GM19372 (cell line): ENCODE measurements at regions not wholly inside any gene's neighbourhood (a gene's known extent, or its start where the extent isn't known, plus 50 kb on each side); places are given as distances from the start of the nearest gene placed in this dataset.
"Not testable (repeated sequence)": the region's sequence is repeated elsewhere in the genome, so short reads cannot be mapped to it uniquely, and the experiment has no call there.

Experiments used
- ATAC-seq: cut with Tn5 transposase; IDR thresholded peaks from one replicate; pipeline ENCODE4 v1.9.1; 2021; ENCODE audit warnings: mild to moderate bottlenecking, low read depth, moderate library complexity; ENCODE audit not compliant: unreplicated experiment

- no peak for ATAC-seq
These were observed 490.4 kb upstream of the SPRED2 start for GRCh38 chr2:65922794-65923193.

DNA sequence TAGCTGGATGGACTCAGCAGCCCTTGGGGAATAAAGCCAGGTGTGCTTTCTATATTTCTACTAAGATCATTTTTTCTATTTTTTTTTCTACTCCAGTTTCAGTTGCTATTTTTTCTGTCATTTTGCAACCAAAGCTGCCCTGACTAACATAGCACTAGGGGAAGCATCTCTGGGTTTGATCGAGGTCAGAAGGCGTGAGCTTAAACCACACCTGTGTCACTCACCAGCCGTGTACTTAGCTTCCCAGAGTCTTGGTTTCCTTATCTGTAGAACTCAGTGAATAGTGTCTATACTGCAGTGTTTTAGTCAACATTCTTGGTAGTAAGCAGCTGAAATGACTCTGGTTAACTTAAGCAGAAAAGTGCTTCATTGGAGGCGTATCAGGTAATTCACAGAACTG lies 489.6 kb upstream of the SPRED2 start:
- no peak for ATAC-seq

DNA sequence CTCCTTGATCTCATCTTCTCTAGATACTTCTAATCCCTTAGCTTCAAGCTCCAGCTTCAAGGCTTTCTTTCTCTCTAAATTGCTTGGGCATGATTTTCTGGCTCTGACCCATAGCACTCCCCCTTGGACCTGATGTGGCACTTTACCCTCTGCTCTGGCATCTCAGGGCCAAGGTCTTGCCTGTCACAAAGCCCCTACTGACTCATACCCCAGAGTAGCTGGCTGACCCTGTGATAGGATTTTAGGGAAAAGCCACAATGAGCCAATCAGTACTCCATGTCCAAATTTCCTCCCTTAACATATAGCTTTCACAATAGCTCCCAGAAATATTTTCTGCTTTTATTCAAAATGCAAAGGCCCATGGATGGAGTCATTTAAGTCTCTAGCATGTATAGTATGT lies 488.7 kb upstream of the SPRED2 start:
- ATAC-seq, result no peak

DNA sequence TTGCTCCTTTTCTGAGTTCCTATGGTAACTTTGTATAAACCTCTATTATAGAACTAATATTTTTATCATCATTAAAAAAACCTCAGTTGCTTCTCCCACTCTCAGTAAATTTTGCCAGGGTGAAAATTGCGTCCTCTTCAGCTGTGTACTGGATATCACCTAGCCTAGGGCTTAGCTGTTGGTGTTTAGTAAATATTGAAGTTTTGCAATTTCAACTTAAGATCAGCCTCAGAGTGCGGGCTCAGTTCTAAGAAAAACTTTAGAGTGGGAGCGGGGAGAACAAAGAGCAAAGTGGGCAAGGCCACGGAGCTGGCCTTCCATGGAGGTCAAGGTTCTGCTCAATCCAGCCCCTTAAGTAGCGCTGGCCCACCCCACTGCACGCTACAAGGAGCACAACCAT lies 488.3 kb upstream of the SPRED2 start:
- no peak for ATAC-seq

DNA sequence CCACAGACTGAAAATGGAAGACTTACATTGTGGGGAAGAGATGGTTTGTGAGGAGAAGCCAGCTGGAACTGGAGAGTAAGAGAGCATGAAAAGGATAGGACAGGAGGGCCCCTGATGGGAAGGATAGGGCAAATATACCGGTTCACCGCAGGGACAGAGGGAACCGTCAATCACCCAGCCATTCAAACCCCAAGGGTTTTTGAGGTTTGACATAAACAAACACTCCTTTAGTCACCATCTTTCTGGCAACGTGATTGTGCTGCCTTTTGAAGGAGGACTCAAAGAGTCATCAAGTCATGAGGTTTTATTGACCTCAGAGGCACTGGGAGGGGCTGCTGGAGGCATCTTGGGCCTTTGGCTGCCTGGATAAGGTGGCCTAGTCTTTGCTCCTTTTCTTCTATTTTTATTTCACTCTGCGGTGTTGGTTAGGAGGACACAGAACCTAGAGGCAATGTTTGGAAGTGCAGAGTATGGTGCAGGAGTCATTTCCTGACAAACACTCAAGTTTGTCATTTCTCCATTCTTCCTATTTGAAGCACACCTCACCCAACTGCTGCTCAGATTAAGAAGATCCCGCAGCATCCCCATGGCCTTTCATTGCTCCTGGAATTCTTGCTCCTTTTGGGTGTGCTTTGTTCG lies 487.3 kb upstream of the SPRED2 start:
- ATAC-seq, result no peak

- ATAC-seq, result no peak
These were observed 486.4 kb upstream of the SPRED2 start for GRCh38 chr2:65918760-65919187.

DNA sequence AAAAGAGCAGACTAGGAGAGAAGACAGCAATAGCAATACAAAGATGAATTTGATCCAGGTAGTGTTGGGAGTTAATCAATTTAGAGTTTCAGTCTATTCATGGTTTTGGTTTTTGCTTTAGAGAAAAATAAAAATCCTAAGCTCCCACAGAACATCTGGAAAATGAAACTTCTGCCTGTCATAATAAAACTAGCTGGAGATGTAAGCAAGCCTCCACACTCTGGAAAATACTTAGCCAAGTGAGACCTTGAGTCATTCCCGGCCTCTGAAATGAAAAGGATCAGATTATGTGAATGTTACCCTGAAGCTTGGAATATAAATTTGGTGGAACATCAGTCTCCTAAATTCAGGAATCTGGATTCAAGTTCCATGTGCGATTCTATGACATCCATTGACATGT lies 485.6 kb upstream of the SPRED2 start:
- no peak for ATAC-seq

- ATAC-seq, result no peak
These were observed 484.4 kb upstream of the SPRED2 start for GRCh38 chr2:65916785-65917295.

DNA sequence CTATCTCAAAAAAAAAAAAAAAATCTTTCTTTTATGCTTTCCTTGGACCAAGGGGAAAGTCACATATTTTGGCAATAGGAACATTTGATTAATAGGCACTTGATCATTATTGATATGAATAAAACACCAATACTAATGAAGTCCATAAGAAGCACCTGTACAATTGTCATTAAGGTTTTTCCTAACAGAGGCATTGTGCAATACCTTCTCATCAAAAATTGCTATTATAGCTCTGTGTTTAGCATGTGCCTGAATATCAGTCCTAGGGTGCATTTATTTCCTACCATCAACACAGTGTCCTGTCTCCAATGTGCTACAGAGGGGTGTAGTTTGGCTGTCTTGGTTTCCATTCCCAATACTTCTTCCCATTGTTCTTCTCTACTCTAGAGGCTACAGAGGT lies 483.8 kb upstream of the SPRED2 start:
- ATAC-seq, result no peak

DNA sequence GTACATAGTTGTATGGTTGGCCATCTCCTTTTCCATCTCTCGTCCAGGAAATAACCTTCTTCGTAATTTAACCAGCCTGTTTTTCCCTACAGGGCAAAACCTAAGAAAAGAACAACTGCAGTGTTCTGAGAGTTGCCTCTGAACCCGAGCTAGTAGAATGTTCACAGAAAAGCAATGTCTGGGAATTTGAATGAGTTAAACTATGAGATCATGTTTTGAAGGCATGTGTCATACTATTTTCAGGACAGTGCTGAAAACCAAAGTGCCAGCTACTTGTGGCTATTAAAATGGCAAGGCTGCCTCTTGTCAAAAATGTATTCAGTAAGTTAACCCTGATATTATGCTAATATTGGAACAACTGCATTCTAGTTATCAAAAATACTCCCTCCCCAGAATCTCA lies 482.9 kb upstream of the SPRED2 start:
- no peak for ATAC-seq

DNA sequence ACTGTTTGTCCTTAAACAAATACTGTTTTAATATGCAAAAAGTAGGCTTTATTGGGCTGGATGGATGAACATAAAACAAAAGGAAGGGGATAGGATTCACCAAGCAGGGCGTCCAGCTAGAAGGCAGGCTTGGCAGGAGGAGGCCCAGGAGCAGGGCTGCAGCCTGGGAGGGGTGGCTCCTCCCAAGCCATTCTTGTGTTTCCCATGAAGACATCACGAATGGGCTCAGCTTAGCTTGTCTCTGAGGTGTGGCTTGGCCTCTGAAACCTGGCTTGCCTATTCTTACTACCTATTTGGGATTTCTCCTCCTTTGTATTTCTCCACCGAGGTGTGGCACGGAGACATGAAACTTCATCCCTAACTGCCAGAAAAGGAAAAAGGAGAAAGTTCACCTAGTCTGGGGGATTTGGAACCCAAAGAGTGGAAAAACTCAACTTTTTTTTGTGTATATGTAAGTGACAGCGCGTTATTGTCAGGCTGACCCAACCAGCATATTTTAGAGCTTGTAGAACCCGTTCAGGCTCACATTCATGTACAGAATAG lies 481.9 kb upstream of the SPRED2 start:
- ATAC-seq, result no peak

DNA sequence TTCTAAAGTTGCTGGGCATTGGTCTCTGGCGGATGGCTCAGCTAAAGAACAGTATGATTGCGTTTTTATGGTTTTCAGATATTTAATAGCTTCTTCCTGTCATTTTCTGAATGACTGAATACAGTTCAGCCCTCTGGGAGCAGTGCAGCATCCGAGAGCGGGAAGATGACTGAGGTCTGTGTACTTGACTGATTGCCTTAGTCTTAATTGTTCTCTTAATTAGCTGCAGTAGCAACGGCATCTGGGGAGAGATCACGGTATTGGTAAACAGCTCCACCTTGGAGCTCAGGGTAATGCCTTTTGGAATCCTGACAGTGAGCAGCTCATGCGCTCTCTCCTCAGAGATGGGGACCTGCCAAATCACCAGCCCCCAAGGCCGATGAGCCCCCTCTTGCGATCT lies 481.4 kb upstream of the SPRED2 start:
- ATAC-seq, result no peak

DNA sequence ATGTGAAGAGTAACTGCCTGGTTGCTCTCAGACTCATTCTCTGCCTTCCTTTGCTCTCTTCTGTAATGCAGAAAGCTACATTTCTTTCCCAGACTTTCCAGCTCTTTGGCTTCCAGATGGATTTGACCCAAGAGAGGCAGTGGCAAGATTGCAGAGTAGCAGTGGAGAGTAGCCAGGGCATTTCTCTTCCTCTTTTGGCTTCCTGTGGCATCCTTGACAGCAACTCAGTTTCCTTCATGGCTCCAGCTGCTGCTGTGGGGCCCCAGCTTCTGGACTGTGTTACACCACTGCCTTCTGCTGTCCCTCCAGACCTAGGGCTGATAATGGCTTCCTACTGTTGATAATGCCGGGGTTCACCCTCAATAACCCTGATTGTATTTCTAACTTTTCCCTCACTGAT lies 469.4 kb upstream of the SPRED2 start:
- no peak for ATAC-seq

DNA sequence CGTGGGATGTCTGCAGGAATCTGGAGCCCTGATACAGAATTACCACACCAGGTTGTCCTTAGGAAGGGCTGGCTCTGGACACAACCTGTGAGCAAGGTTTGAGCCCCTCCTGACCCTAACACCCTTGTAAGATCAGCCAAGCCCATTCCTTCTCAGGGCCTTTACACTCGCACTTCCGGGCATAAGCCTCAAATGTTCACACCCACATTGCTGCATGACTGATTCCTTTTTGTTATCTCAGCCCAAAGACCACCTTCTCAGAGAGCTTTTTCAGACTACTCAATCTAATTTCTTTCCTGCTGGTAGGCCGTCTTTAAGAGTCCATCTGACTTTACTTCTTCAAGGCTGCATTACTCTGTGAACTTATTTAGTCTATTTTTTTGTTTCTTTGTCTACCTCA lies 464.0 kb upstream of the SPRED2 start:
- ATAC-seq, result no peak

DNA sequence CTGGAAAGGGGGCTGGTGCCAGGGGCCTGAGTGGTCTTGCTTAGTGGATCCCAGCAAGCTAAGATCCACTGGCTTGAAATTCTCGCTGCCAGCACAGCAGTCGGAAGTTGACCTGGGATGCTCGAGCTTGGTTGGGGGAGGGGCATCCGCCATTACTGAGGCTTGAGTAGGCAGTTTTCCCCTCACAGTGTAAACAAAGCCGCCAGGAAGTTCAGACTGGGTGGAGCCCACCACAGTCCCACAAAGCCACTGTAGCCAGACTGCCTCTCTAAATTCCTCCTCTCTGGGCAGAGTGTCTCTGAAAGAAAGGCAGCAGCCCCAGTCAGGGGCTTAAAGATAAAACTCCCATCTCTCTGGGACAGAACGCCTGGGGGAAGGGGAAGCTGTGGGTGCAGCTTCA lies 457.7 kb upstream of the SPRED2 start:
- not testable (repeated sequence) for ATAC-seq

- ATAC-seq, result no peak
These were observed 452.9 kb upstream of the SPRED2 start for GRCh38 chr2:65885266-65885665.

- no peak for ATAC-seq
These were observed 449.2 kb upstream of the SPRED2 start for GRCh38 chr2:65881592-65881991.

DNA sequence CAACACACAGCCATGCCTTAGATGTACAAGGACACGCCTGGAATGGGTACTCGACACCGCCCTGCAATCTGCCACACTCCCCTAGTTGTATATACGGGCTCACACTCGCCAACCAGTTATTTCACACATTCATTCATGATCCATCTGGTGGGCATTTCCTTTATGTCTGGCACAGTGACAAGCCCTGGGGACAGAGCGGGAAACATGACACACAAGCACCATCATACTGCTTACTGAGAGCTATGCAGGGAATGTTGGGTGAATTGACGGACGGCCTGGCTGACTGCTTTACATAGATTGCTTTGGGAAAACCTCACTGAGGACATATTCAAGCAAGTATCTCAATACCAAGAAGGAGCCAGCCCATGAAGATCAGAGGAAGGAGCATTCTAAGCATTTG lies 448.0 kb upstream of the SPRED2 start:
- no peak for ATAC-seq

DNA sequence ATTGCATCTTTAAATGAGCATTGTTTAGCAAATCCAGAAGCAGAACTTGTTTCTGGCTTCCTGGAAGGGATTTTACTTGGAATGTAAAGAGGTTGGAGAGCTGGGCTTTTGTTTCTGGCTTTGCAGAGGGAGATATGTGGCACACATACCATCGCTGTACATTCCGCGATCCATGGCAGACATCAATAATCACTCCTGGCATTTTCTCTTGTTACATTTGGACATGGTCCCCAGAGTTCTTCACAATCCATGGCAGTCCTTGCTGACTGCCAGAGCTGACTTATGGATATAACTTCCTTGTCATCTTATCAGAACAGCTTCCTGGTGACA lies 445.6 kb upstream of the SPRED2 start:
- no peak for ATAC-seq

GRCh38 chr2:65877331-65878010 lies 445.1 kb upstream of the SPRED2 start:
- no peak for ATAC-seq

GRCh38 chr2:65876114-65876513 lies 443.7 kb upstream of the SPRED2 start:
- ATAC-seq, result no peak

DNA sequence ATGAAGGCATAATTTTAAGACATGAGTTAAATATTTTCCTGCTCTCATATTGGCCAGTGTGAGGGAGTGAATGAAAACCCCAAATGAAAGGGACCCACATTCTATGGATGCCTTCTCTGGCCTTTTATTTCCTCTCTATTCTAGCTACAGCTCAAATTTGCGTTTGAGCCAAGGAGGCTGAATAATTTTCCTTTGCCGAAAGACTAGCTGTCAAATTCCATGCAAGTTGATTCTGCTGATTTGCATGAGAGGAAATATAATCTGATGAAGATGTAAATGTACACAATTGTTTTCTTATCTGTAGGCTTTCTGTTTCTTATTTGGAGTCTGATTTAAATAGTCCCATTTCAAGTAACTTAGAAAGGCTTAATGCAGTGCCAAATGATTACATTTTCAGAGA lies 438.4 kb upstream of the SPRED2 start:
- ATAC-seq, result no peak
